Activated gamma-delta T cell treated with Interleukin-2 at 50 U/mL for 16 hours (primary cell): ENCODE measurements at regions not wholly inside any gene's neighbourhood (a gene's known extent, or its start where the extent isn't known, plus 50 kb on each side); places are given as distances from the start of the nearest gene placed in this dataset.

Experiments used
- DNase-seq: peaks from one replicate; pipeline ENCODE4 v3.0.0-alpha.2; 2020

DNA sequence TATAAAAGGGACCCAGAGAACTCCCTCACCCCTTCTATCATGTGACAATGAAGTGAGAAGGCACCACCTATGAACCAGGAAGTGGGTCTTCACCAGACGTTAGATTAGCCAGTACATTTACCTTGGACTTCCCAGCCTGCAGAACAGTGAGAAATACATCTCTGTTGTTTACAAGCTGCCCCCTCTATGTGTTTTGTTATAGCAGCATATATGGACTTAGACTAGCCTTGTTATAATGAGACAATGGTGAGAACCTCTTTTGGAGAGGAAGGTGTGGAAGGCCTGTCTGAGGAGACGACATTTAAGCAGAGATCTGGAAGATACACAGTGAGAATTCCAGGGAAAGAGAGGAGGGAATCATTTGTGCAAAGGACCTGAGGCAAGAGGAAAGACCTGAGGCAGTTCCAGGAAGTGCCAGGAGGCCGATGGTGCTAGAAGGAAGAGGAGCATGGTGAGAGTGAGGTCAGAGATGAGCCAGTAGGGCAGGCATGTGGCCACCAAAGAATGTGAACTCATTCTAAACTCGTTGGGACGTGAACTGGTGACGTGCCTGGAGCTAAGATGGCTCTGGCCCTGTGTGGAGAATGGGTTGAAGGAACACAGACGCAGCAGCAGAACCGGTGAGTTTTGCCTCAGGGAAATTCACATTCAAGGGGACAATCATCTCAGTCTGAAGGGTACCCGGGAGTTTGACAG lies 98.9 kb upstream of the IRF2BP2 start:
- no peak for DNase-seq

GRCh38 chr1:234707641-234708040 lies 97.7 kb upstream of the IRF2BP2 start:
- DNase-seq, result no peak

DNA sequence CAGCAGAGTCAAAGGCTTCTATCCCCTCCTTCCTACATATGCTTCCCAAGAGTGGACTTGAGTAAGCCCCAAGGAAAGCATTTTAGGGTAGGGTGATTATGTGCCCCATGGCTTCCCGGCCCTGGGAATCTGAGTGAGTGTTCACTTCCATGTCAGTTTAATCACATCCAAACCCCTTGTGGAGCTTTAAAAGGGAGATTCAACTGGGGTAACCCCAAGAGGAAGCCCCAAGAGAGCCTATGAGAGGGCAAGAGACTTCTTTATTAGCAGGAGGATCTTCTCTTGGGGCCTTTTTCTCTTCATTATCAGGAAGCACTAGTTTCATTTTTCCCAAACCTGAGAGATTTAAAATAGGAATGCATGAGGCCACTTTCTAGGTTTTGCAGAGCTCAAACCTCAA lies 97.0 kb upstream of the IRF2BP2 start:
- DNase-seq, result no peak

- no peak for DNase-seq
These were observed 96.2 kb upstream of the IRF2BP2 start for GRCh38 chr1:234706199-234706598.

DNA sequence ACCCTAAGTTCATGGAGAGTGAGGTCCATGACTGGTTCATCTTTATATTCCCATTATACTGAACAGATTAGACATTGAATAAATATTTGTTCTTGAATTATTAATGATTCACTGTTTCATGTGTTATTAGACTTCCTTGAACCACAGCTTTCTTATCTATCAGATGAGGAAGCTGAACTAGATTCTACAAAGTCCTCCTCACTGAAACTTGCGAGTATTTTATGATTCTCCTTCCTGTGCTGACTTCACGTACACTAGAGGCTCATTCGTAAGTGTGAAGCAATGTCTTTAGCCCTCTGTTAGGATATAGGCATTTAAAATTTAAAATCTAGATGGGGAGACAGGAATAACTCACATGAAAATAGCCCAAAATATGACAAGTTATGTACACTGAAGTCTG lies 95.6 kb upstream of the IRF2BP2 start:
- no peak for DNase-seq

DNA sequence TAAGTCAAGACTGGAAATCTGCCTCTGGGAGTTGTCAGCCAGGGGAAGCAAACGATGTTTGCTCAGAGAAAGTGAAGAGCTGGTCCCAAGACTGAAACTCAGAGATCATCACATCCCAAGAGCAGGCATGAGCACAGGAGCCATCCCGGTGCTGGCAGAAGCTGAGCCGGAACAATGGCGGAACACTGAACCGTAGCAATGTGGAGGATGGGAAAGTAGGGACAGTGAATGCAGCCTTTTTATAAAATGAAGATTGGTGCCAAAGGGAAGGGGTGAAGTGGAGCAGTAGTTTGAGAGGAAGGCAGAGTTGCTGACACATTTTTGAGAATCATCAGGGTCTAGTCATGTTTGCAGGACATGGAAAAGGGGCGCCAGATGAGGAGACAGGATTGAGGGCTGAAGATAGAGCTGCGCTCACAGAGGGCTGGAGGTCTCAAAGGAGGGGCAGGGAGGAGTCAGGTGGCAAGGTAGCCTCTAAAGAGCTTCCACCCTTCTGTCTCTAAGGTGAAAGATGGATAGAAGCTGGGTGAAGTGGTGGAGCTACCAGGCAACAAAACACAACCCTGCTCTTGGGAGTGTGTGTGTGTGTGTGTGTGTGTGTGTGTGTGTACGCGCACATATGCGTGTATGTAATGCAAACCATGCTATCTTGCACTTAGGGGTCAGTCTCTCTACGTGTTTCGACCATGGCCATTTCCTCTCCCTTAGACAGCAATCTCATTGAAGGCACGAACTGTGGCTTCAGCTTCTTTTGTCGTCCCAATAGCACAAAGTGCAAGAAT lies 94.3 kb upstream of the IRF2BP2 start:
- DNase-seq, result no peak

GRCh38 chr1:234702342-234703000 lies 92.5 kb upstream of the IRF2BP2 start:
- DNase-seq, result no peak

GRCh38 chr1:234701737-234702341 lies 91.9 kb upstream of the IRF2BP2 start:
- no peak for DNase-seq

DNA sequence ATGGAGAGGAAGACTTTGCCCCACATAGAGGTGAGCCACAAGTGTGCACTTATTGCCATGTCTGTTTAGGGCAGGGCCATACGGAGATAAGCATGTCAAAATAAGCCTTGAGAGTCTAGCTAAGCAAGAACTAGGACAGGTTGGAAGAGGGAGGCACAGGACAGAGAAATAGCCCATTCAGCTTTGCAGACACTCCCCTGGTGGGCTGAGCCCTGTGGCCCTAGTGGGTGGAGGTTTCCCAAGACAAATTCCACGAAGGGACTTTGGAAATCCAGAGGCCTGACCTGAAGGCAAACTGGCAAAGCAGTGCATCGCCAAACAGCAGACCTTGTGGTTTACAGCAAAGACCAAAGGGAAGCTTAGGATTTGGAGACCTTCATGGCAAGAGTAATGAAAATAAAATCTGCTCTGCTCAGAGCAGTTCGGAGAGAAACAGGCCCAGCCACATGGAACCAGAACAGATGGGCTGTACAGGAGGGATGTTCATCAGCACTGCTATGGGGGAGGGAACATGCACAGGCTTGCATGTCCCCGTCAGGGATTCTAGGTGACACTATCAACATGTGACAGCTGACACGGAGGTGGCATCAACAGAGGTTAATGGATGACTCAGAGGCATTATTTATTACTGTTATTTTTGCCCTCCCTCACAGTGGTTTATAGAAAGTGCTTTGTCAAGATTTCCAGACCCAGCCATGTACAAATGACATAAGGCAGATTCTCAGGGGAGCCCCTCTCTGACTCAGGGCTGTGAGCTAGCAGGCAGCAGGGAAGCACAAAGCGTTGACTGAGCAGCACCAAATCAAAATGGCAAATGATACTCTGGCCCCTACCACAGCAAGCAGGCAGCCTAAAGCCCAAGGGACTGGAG lies 90.1 kb upstream of the IRF2BP2 start:
- no peak for DNase-seq

DNA sequence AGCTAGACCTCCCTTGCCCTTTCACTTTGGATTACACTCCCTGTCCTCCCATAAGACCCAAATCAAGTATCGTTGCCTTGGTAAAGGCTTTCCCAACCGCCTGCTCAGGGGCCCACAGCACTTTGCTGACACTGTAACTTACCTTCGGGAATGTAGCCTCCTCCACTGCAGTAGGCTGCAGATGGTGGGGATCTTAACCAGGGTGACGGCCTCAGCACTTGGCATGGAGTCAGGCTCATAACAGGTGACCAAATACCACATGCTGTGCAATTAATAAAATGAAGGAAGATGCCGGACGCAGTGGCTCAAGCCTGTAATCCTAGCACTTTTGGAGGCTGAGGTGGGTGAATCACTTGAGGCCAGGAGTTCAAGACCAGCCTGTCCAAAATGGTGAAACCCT lies 88.7 kb upstream of the IRF2BP2 start:
- DNase-seq, result no peak

DNA sequence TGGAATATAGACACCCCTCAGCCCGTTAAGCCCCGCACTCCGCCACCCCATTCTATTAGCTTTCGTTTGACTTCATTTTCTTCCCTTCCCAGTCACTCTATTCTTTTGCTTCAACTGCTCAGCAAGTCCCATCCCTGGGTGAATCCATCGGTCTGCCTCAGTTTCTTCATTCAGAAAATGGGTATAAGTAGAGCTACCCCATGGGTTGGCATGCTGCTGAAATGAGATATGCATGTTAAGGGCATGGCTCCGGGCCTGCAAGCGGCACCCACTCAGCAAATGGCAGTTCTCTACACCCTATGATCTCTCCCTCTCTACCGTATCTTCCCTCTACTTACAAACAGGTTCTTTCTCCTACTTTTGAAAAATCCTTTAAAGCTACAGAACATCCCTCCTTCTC lies 87.8 kb upstream of the IRF2BP2 start:
- no peak for DNase-seq

DNA sequence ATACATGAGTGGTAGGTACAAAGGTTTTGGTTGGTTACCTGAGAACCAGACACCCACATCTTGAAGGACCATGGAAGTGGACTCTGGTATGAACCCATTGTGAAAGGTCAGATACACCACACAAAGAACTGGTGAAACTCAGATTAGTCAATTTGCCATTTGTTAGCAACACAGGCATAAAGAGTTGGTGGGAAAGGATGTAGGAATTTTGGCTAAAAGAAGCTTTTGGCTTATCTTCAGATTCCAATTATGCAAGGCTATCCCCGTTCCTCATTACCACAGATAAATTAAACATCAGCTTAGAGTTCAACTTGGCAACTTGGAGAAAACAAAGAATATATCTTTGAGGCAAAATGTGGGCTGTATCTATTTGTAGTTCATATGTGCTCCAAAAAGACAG lies 87.0 kb upstream of the IRF2BP2 start:
- DNase-seq, result no peak

DNA sequence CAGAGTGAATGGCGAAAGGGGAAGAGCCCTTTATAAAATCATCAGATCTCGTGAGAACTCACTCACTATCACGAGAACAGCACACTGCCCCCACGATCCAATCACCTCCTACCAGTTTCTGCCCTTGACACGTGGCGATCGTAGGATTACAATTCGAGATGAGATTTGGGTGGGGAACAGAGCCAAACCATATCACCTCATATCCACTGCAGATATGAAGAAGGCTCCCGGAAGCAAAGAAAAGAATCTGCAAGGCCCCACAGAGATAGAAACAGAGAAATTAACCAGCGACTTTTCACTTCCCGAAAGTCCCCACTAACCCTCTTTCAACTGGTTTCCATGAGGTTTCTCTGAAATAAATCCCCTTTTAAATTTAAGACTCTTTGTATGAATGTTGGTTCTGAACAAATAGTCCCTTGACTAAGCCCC lies 86.2 kb upstream of the IRF2BP2 start:
- DNase-seq, result no peak

GRCh38 chr1:234694661-234695060 lies 84.7 kb upstream of the IRF2BP2 start:
- DNase-seq, result no peak

GRCh38 chr1:234692966-234693580 lies 83.1 kb upstream of the IRF2BP2 start:
- DNase-seq, result no peak

DNA sequence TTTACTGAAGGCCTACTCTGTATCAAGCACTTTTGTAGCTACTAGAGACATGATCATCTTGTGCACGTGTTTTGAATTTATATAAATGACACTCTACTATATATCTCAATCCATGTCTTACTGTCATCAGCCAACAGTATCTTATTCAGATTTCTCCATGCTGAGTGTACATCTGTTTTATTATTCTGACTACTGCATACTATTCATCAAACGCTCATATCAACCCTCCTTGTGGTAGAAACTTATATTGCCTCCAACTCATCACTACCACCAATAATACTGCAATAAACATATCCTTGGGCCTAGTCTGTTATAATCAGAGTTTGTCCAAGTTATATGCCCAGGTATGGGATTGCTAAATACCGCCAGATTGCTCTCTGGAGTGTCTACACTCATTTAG lies 81.6 kb upstream of the IRF2BP2 start:
- no peak for DNase-seq

GRCh38 chr1:234690872-234691271 lies 80.9 kb upstream of the IRF2BP2 start:
- DNase-seq, result no peak

DNA sequence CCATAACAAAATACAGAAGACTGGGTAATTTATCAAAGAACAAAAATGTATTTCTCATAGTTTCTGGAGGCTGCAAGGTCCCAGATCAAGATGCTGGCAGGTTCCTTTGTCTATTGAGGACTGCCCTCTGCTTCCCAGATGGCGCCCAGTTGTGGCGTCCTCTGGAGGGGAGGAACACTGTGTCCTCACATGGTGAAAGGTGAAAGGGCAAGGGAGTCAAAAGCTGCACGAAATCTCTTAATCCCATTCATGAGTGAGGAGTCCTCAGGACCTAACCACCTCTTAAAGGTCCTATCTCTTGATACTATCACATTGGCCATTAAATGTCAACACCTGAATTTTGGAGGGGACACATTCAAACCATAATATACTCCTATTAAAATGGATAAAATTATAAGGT lies 79.3 kb upstream of the IRF2BP2 start:
- no peak for DNase-seq

DNA sequence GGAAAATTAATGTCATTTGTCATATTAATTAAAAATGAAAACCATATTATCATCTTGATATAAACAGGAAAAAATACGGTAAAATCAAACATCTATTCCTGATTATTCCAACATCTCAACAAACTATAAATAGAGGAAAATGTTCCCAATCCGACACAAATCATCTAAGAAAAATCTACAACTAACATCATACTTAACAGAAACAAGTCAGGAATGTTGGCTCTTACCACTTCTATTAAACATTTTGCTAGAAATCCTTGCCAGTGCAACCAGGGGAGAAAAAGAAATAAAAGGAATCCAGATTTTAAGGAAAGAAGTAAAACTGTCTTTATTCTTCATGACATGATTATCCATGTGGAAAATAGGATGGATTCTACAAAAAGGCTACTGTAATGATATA lies 77.0 kb upstream of the IRF2BP2 start:
- DNase-seq, result no peak

DNA sequence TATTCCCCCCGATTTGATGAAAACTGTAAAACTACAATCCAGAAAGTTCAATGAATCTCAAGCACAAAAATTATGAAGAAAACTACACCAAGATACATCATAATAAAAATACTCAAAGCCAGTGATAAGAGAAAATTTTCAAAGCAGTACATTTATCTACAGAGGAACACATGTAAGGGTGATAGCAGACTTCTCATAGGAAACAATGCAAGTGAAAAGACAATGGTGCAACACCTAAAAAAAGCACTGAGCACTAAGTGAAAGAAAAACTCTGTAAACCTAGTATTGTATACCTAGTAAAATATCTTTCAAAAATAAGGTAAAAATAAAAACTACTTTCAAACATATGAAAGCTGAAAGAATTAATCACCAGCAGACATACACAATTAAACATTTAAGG lies 76.1 kb upstream of the IRF2BP2 start:
- DNase-seq, result no peak

- DNase-seq, result no peak
These were observed 74.9 kb upstream of the IRF2BP2 start for GRCh38 chr1:234684856-234685255.
